Thymus (tissue), 11 donors: ENCODE measurements at regions not wholly inside any gene's neighbourhood (a gene's known extent, or its start where the extent isn't known, plus 50 kb on each side); places are given as distances from the start of the nearest gene placed in this dataset.
A peak's percentile ranks its signal among the peaks of the same experiment; 100 is the strongest.

Experiments
- DNase-seq, 9 donors: peaks; one replicate each; pipeline ENCODE4 v3.0.0-alpha.2; 2013; ENCODE audit warnings: low spot score in 9 of 9, low read depth in 6 of 9, missing footprints in 1 of 9
- H3K27ac ChIP-seq, 2 donors: one replicate each; pipeline ENCODE4 v1.5.1; 2013; ENCODE audit warnings: control low read depth in 1 of 2, low read depth in 1 of 2, low read length in 1 of 2, mild to moderate bottlenecking in 1 of 2, moderate library complexity in 1 of 2
- H3K27me3 ChIP-seq, 2 donors: one replicate each; pipeline ENCODE4 v1.5.1; 2013; ENCODE audit warnings: low read length in 1 of 2; ENCODE audit not compliant: control insufficient read depth in 2 of 2, insufficient read depth in 1 of 2
- H3K36me3 ChIP-seq, 2 donors: one replicate each; pipeline ENCODE4 v1.5.1; 2013; ENCODE audit warnings: low read length in 1 of 2, mild to moderate bottlenecking in 1 of 2, moderate library complexity in 1 of 2; ENCODE audit not compliant: control insufficient read depth in 2 of 2, insufficient read depth in 2 of 2
- H3K4me1 ChIP-seq, 2 donors: one replicate each; pipeline ENCODE4 v1.5.1; 2013; ENCODE audit warnings: low read length in 2 of 2; ENCODE audit not compliant: control insufficient read depth in 2 of 2, insufficient read depth in 2 of 2
- H3K4me3 ChIP-seq, 2 donors: one replicate each; pipeline ENCODE4 v1.5.1; 2013; ENCODE audit warnings: low read length in 2 of 2, control low read depth in 1 of 2, mild to moderate bottlenecking in 1 of 2
- H3K9me3 ChIP-seq, 2 donors: one replicate each; pipeline ENCODE4 v1.5.1; 2013; ENCODE audit warnings: low read length in 1 of 2, mild to moderate bottlenecking in 1 of 2; ENCODE audit not compliant: control insufficient read depth in 2 of 2, insufficient read depth in 1 of 2
- WGBS: extraction: QIAGEN DNeasy Blood & Tissue Kit; methylation state at CpG from one replicate; pipeline ENCODE4 v1.1.7; 2013; 5-methylcytosine and 5-hydroxymethylcytosine counted together
- donor health status: healthy.

DNA sequence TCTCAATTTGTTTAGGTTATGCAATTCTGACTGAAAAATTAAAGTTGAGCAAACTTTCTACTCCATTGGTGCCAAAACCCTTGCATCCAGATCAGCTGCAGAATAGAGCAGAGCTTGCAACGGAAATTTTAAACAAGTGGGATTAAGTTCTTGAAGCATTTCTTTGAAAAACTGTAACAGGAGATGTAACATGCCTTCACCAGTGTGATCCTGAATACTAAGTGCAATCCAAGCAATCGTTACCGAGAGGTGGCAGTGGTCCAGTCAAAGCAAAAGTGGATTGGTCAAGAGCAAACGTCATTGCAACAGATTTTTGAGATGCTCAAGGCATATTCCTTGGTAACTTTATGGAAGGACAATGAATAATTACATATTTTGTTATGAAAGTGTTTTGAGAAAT, 841.1 kb upstream of the SLITRK5 start:
- Histone ChIP-seq H3K9me3 (no peaks in the 10 kb centered on the region), H3K36me3 (no peaks in the 10 kb centered on the region), H3K4me1 (no peaks in the 10 kb centered on the region), H3K4me3 (no peak overlapping the region), H3K27ac (no peak overlapping the region), H3K27me3 (no peaks in the 10 kb centered on the region)
- DNase-seq: no peak
- WGBS: 88% methylated on average over 4 of the region's 4 CpGs

- H3K27me3 ChIP-seq: no peaks in the 10 kb centered on the region
- no peak overlapping the region for H3K27ac ChIP-seq
- H3K4me1 ChIP-seq: no peaks in the 10 kb centered on the region
- H3K4me3 ChIP-seq: no peak overlapping the region
- no peaks in the 10 kb centered on the region for H3K36me3 ChIP-seq
- 23% methylated on average over 1 of the region's 1 CpG for WGBS
- DNase-seq: peak in 1 of 9 donors; percentile 18
- H3K9me3 ChIP-seq: peaks cover 0 to 2% of the 10 kb centered on the region in 2 donors
Observed at GRCh38 chr13:86831084-86831483, 840.1 kb upstream of the SLITRK5 start.

- 95% methylated on average over 10 of the region's 10 CpGs for WGBS
- H3K27ac ChIP-seq: no peak overlapping the region
- DNase-seq: no peak
- no peaks in the 10 kb centered on the region for H3K4me1 ChIP-seq
- H3K36me3 ChIP-seq: no peaks in the 10 kb centered on the region
- no peak overlapping the region for H3K4me3 ChIP-seq
- peaks cover 3 to 26% of the 10 kb centered on the region in 2 donors for H3K9me3 ChIP-seq
- no peaks in the 10 kb centered on the region for H3K27me3 ChIP-seq
Observed at GRCh38 chr13:86838411-86839120, 832.6 kb upstream of the SLITRK5 start.

DNA sequence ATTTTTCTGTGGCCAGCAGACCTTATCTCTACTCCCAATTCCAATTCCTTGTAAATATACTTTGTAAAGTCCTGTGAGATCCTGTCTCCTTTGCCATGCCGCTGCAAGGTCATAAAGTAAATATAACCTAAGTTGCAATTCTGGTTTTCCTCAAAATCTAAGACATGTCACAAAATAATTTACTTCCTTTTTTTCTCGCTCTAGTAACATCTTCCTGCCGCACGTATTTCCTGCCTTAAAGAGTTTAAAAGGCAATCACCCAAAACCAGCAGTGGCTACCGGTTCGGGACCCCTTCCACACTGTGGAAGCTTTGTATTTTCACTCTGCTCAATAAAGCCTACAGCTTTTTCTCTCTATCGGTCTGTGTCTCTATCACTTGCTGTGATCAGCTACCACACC, 832.0 kb upstream of the SLITRK5 start:
- H3K4me1 ChIP-seq: no peaks in the 10 kb centered on the region
- H3K27ac ChIP-seq: no peak overlapping the region
- 33% methylated on average over 7 of the region's 7 CpGs for WGBS
- DNase-seq: no peak
- no peaks in the 10 kb centered on the region for H3K36me3 ChIP-seq
- H3K9me3 ChIP-seq: peaks cover 3 to 26% of the 10 kb centered on the region in 2 donors
- H3K4me3 ChIP-seq: no peak overlapping the region
- H3K27me3 ChIP-seq: no peaks in the 10 kb centered on the region

GRCh38 chr13:86840250-86841191, 830.6 kb upstream of the SLITRK5 start:
- H3K4me3 ChIP-seq: no peak overlapping the region
- 96% methylated on average over 11 of the region's 11 CpGs for WGBS
- peaks cover 3 to 26% of the 10 kb centered on the region in 2 donors for H3K9me3 ChIP-seq
- no peaks in the 10 kb centered on the region for H3K27me3 ChIP-seq
- no peak overlapping the region for H3K27ac ChIP-seq
- H3K4me1 ChIP-seq: no peaks in the 10 kb centered on the region
- H3K36me3 ChIP-seq: no peaks in the 10 kb centered on the region
- no peak for DNase-seq

- Histone ChIP-seq H3K4me1 (no peaks in the 10 kb centered on the region), H3K9me3 (peaks cover 3 to 25% of the 10 kb centered on the region in 2 donors), H3K4me3 (no peak overlapping the region), H3K27ac (no peak overlapping the region), H3K36me3 (no peaks in the 10 kb centered on the region), H3K27me3 (no peaks in the 10 kb centered on the region)
- 90% methylated on average over 1 of the region's 1 CpG for WGBS
- DNase-seq: no peak
Observed at GRCh38 chr13:86841264-86841663, 829.9 kb upstream of the SLITRK5 start.

GRCh38 chr13:86846501-86846900, 824.7 kb upstream of the SLITRK5 start:
- DNase-seq: no peak
- Histone ChIP-seq H3K36me3 (no peaks in the 10 kb centered on the region), H3K4me3 (no peak overlapping the region), H3K9me3 (peaks cover 0 to 9% of the 10 kb centered on the region in 2 donors), H3K4me1 (no peaks in the 10 kb centered on the region), H3K27ac (no peak overlapping the region), H3K27me3 (no peaks in the 10 kb centered on the region)
- 76% methylated on average over 1 of the region's 1 CpG for WGBS

- Histone ChIP-seq H3K4me3 (no peak overlapping the region), H3K27ac (no peak overlapping the region), H3K27me3 (no peaks in the 10 kb centered on the region), H3K9me3 (peaks cover 0 to 9% of the 10 kb centered on the region in 2 donors), H3K4me1 (no peaks in the 10 kb centered on the region), H3K36me3 (no peaks in the 10 kb centered on the region)
- WGBS: 98% methylated on average over 1 of the region's 1 CpG
- no peak for DNase-seq
Observed at GRCh38 chr13:86848716-86849115, 822.5 kb upstream of the SLITRK5 start.

DNA sequence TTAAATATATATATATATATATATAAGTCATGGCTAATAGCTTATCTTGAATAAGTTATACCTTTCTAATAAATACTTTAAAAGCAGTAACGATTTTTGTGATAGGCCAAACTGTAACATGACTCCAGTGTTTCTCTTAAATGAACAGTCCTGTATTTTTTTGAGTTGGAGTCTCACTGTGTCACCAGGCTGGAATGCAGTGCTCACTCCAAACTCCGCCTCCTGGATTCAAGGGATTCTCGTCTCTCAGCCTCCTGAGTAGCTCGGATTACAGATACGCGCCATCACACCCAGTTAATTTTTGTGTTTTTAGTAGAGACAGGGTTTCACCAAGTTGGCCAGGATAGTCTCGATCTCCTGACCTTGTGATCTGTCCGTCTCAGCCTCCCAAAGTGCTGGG, 814.2 kb upstream of the SLITRK5 start:
- WGBS: 90% methylated on average over 8 of the region's 8 CpGs
- DNase-seq: no peak
- no peaks in the 10 kb centered on the region for H3K36me3 ChIP-seq
- H3K27ac ChIP-seq: no peak overlapping the region
- H3K27me3 ChIP-seq: no peaks in the 10 kb centered on the region
- H3K4me1 ChIP-seq: no peaks in the 10 kb centered on the region
- H3K9me3 ChIP-seq: no peaks in the 10 kb centered on the region
- no peak overlapping the region for H3K4me3 ChIP-seq
